ENCODE measurements at regions not wholly inside any gene's neighbourhood (a gene's known extent, or its start where the extent isn't known, plus 50 kb on each side); places are given as distances from the start of the nearest gene placed in this dataset.

DNA sequence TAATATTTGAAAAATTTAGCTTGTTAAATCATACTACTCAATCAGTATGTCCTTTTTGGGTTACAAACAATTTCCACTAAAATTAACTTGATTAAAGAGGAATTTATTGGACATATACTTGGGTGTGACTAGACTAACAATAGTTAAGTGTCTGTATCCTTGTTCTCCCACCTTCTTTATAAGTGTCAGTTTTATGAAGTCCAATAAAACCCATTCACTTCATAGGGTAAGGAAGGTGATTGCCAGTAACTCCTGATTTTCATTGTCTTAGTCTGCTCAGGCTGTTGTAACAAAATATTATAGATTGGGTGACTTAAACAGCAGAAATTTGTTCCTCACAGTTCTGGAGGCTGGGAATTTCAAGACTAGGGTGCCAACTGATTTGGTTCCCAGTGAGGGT is 800.0 kb downstream of the PDHA2 start:
- TF ChIP-seq POLR2A (IDR thresholded peaks at IDR 0.05) (no peak), POLR2AphosphoS5 (IDR thresholded peaks at IDR 0.05) (no peak), EP300 (IDR thresholded peaks at IDR 0.05) (no peak)
- TF ChIP-seq, protein P1, sequence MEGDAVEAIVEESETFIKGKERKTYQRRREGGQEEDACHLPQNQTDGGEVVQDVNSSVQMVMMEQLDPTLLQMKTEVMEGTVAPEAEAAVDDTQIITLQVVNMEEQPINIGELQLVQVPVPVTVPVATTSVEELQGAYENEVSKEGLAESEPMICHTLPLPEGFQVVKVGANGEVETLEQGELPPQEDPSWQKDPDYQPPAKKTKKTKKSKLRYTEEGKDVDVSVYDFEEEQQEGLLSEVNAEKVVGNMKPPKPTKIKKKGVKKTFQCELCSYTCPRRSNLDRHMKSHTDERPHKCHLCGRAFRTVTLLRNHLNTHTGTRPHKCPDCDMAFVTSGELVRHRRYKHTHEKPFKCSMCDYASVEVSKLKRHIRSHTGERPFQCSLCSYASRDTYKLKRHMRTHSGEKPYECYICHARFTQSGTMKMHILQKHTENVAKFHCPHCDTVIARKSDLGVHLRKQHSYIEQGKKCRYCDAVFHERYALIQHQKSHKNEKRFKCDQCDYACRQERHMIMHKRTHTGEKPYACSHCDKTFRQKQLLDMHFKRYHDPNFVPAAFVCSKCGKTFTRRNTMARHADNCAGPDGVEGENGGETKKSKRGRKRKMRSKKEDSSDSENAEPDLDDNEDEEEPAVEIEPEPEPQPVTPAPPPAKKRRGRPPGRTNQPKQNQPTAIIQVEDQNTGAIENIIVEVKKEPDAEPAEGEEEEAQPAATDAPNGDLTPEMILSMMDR (IDR thresholded peaks at IDR 0.05) = no peak
- DNase-seq (ENCODE audit: low spot score in 2 of 2) = no peak
- no peaks in the 10 kb centered on the region for H3K36me3 ChIP-seq
- no peak overlapping the region for H3K4me3 ChIP-seq
- no peaks in the 10 kb centered on the region for H3K9me3 ChIP-seq
- no peaks in the 10 kb centered on the region for H3K27me3 ChIP-seq
- H3K27ac ChIP-seq = no peak overlapping the region
- H3K4me1 ChIP-seq = no peaks in the 10 kb centered on the region

DNA sequence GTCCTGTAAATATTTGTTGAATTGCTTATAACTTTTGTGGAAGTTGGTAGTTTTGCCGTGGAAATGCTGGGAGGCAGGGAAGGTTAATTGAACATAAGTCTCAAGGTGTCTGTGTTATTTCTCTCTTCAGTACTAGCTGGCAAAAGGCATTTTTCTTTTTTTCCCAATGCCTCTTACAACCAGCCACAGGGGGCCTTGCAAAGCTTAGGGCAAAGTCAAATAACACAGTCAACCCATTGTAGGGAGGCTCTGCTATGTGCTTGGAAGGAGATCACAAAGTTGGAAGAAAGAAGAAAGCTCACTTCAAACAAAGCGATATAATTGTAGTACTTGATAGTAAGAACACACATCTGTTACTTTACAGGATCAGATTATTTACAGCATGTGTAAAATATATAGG is 802.6 kb downstream of the PDHA2 start:
- Histone ChIP-seq H3K27ac (no peak overlapping the region), H3K27me3 (no peaks in the 10 kb centered on the region), H3K4me1 (no peaks in the 10 kb centered on the region), H3K9me3 (no peaks in the 10 kb centered on the region), H3K4me3 (no peak overlapping the region), H3K36me3 (no peaks in the 10 kb centered on the region)
- WGBS = 54% methylated on average over 2 of the region's 2 CpGs
- no peak for TF ChIP-seq POLR2AphosphoS5 (IDR thresholded peaks at IDR 0.05)
- TF ChIP-seq, protein P1 (IDR thresholded peaks at IDR 0.05) = no peak
- DNase-seq (ENCODE audit: low spot score in 2 of 2) = no peak

DNA sequence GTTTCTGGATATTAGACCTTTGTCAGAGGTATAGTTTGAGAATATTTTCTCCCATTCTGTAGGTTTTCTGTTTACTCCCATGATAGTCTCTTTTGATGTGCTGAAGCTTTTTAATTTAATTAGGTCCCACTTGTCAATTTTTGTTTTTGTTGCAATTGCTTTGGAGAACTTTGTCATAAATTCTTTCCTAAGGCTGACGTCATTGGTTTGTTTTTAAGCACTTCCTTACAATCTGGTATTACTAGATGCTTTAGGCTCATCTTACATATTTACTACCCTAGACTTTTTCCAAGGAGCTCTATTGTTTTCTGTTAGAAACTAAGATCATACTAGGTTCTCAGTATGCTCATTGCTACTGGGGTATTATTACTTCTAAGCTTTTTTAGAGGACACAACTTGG is 806.3 kb downstream of the PDHA2 start:
- 52% methylated on average over 1 of the region's 1 CpG for WGBS
- Histone ChIP-seq H3K9me3 (no peaks in the 10 kb centered on the region), H3K4me3 (no peak overlapping the region), H3K4me1 (no peaks in the 10 kb centered on the region), H3K36me3 (no peaks in the 10 kb centered on the region), H3K27me3 (no peaks in the 10 kb centered on the region), H3K27ac (no peak overlapping the region)
- no peak for DNase-seq (ENCODE audit: low spot score in 2 of 2)
- TF ChIP-seq EP300 (IDR thresholded peaks at IDR 0.05) (no peak), POLR2AphosphoS5 (IDR thresholded peaks at IDR 0.05) (no peak), POLR2A (IDR thresholded peaks at IDR 0.05) (no peak)
- TF ChIP-seq, protein P1 (IDR thresholded peaks at IDR 0.05) = no peak

DNA sequence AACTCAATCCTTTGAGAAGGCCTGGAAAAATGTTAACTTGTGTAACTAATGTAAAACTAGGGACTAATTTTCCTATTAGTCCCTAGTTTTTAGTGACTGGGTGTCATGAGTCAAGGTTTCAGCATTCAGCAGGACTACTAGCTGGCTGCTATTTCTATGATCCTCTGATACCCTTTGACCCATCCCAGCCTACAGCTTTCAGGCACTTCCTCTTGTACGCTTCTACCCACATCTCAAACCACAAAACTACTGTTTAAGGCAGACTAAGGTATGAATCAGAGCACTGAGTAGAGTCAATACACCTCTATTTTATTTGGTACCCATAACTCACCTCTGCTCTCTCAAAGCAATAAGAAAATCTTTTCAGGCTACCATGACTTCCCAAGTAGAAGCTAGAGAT is 809.6 kb downstream of the PDHA2 start:
- WGBS = 66% methylated on average over 1 of the region's 1 CpG
- no peaks in the 10 kb centered on the region for H3K27me3 ChIP-seq
- no peak for TF ChIP-seq POLR2A (IDR thresholded peaks at IDR 0.05)
- no peak for TF ChIP-seq POLR2AphosphoS5 (IDR thresholded peaks at IDR 0.05)
- TF ChIP-seq, protein P1 (IDR thresholded peaks at IDR 0.05) = no peak
- no peak for TF ChIP-seq EP300 (IDR thresholded peaks at IDR 0.05)
- H3K9me3 ChIP-seq = peaks cover 10% of the 10 kb centered on the region
- H3K4me1 ChIP-seq = no peaks in the 10 kb centered on the region
- H3K27ac ChIP-seq = no peak overlapping the region
- H3K4me3 ChIP-seq = no peak overlapping the region
- DNase-seq (ENCODE audit: low spot score in 2 of 2) = no peak
- H3K36me3 ChIP-seq = no peaks in the 10 kb centered on the region

DNA sequence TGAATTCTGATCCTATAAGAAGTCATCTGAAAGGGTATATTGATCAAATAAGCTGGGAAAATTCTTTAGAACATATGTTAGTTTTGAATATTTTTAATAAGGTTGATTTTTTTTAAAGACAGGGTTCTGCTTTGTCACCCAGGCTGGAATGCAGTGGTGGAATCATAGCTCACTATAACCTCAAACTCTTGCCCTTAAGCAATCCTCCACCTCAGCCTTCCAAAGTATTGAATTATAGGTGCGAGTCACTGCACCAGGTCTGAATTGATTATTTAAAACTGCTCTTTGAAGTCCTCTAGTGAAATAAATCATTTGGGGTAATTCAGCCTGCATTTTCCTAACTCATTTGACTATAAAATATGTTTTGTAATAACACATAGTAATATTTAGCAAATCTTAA is 812.3 kb downstream of the PDHA2 start:
- H3K36me3 ChIP-seq = no peaks in the 10 kb centered on the region
- no peak overlapping the region for H3K4me3 ChIP-seq
- H3K9me3 ChIP-seq = peaks cover 10% of the 10 kb centered on the region
- TF ChIP-seq EP300 (IDR thresholded peaks at IDR 0.05) = no peak
- no peak for TF ChIP-seq POLR2A (IDR thresholded peaks at IDR 0.05)
- TF ChIP-seq POLR2AphosphoS5 (IDR thresholded peaks at IDR 0.05) = no peak
- H3K27ac ChIP-seq = no peak overlapping the region
- no peaks in the 10 kb centered on the region for H3K4me1 ChIP-seq
- WGBS = 57% methylated on average over 1 of the region's 1 CpG
- H3K27me3 ChIP-seq = no peaks in the 10 kb centered on the region
- DNase-seq (ENCODE audit: low spot score in 2 of 2) = no peak

DNA sequence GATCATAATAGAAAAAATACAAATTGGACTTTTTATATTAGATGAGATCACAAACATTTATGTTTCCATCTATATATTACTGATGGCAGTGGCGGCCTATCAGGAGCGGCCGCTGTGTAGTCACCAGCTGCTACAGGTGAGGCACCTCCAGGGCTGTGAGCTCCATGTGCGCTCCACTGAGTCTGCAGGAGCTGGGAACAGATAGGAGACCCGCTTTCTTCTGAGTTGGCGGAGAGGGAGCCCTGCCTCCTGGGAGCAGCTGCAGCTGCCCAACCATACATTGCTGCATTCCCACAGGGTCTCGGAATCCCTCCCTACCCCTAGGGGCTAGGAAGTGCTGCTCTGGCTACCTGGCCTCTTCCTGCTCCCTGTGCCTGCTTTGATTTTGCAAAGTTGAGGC is 812.9 kb downstream of the PDHA2 start:
- WGBS = 96% methylated on average over 7 of the region's 7 CpGs
- H3K4me1 ChIP-seq = no peaks in the 10 kb centered on the region
- no peak for DNase-seq (ENCODE audit: low spot score in 2 of 2)

More for the DNA sequence above, 812.9 kb downstream of the PDHA2 start:
- Histone ChIP-seq H3K9me3 (peaks cover 10% of the 10 kb centered on the region), H3K27ac (no peak overlapping the region), H3K36me3 (no peaks in the 10 kb centered on the region), H3K27me3 (no peaks in the 10 kb centered on the region), H3K4me3 (no peak overlapping the region)
- no peak for TF ChIP-seq EP300 (IDR thresholded peaks at IDR 0.05)

Measured in suprapubic skin (tissue), 4 donors.